GM23338 (cell line): ENCODE measurements at regions not wholly inside any gene's neighbourhood (a gene's known extent, or its start where the extent isn't known, plus 50 kb on each side); places are given as distances from the start of the nearest gene placed in this dataset.

Experiments used
- ATAC-seq: fragments of 200-7000 bp; cut with Tn5 transposase; 3 replicates; pipeline ENCODE4 v1.9.1; 2020
- DNase-seq: peaks from one replicate; pipeline ENCODE4 v3.0.0-alpha.2; 2015; ENCODE audit warnings: low spot score
- H2AFZ ChIP-seq: fragments of 200-600 bp; sonication (generic); 2 replicates; pipeline ENCODE4 v1.8.0; 2016; ENCODE audit warnings: antibody characterized with exemption, mild to moderate bottlenecking, moderate library complexity
- H3F3A ChIP-seq: fragments of 200-600 bp; sonication (generic); replicated peaks from 2 replicates; pipeline ENCODE4 v1.8.0; 2017; ENCODE audit warnings: antibody characterized with exemption, mixed run types, low read depth
- H3K27ac ChIP-seq: fragments of 200-600 bp; sonication (generic); 2 replicates; pipeline ENCODE4 v1.6.1; 2016; ENCODE audit warnings: low read depth
- H3K27me3 ChIP-seq: fragments of 200-600 bp; sonication (generic); 2 replicates; pipeline ENCODE4 v1.8.0; 2016; ENCODE audit warnings: mild to moderate bottlenecking, mixed run types, moderate library complexity; ENCODE audit not compliant: insufficient read depth
- H3K36me3 ChIP-seq: fragments of 200-600 bp; sonication (generic); 2 replicates; pipeline ENCODE4 v1.8.0; 2016; ENCODE audit warnings: mild to moderate bottlenecking; ENCODE audit not compliant: insufficient read depth
- H3K4me1 ChIP-seq: fragments of 200-600 bp; sonication (generic); 2 replicates; pipeline ENCODE4 v1.8.0; 2016; ENCODE audit warnings: mild to moderate bottlenecking, moderate library complexity; ENCODE audit not compliant: insufficient read depth
- H3K4me2 ChIP-seq: fragments of 200-600 bp; sonication (generic); 2 replicates; pipeline ENCODE4 v1.7.1; 2017; ENCODE audit warnings: mixed run types
- H3K4me3 ChIP-seq: fragments of 200-600 bp; sonication (generic); 2 replicates; pipeline ENCODE4 v1.6.1; 2016; ENCODE audit warnings: mixed run types
- H3K79me2 ChIP-seq: fragments of 200-600 bp; sonication (generic); replicated peaks from 2 replicates; pipeline ENCODE4 v1.8.0; 2017; ENCODE audit warnings: mild to moderate bottlenecking; ENCODE audit not compliant: insufficient read depth
- H3K9me2 ChIP-seq: fragments of 200-600 bp; sonication (generic); 2 replicates; pipeline ENCODE4 v1.8.0; 2017; ENCODE audit not compliant: insufficient read depth
- H4K20me1 ChIP-seq: fragments of 200-600 bp; sonication (generic); replicated peaks from 2 replicates; pipeline ENCODE4 v1.8.0; 2017; ENCODE audit warnings: mild to moderate bottlenecking; ENCODE audit not compliant: insufficient read depth
- H3K27ac Mint-ChIP-seq: 2 replicates; pipeline ENCODE4 v1.8.0; 2020; ENCODE audit warnings: inconsistent platforms, mild to moderate bottlenecking, moderate library complexity, mixed read lengths
- H3K27me3 Mint-ChIP-seq: 3 replicates; pipeline ENCODE4 v1.8.0; 2022; ENCODE audit warnings: low read depth, mild to moderate bottlenecking, moderate library complexity, mixed read lengths, inconsistent platforms; ENCODE audit not compliant: insufficient read depth, poor library complexity
- H3K36me3 Mint-ChIP-seq: 3 replicates; pipeline ENCODE4 v1.8.0; 2021; ENCODE audit warnings: low read depth, mild to moderate bottlenecking, inconsistent platforms, moderate library complexity, mixed read lengths
- H3K4me1 Mint-ChIP-seq: 3 replicates; pipeline ENCODE4 v1.8.0; 2020; ENCODE audit warnings: mild to moderate bottlenecking, inconsistent platforms, mixed read lengths
- H3K4me3 Mint-ChIP-seq: 3 replicates; pipeline ENCODE4 v1.8.0; 2021; ENCODE audit warnings: moderate library complexity, mild to moderate bottlenecking, inconsistent platforms, mixed read lengths
- H3K9me3 Mint-ChIP-seq: 3 replicates; pipeline ENCODE4 v1.8.0; 2020; ENCODE audit warnings: moderate library complexity, mild to moderate bottlenecking, inconsistent platforms, mixed read lengths
- CREB1 ChIP-seq: fragments of 250-450 bp; sonication (Bioruptor Pico); IDR thresholded peaks from 2 replicates; pipeline ENCODE4 v1.5.0; 2020; ENCODE audit warnings: low read depth, mild to moderate bottlenecking, moderate library complexity
- CTCF ChIP-seq, 2 experiments: fragments of 200-600 bp in 1 of 2; sonication (generic) in 1 of 2; conservative IDR thresholded peaks; 2 replicates each; pipeline versions ENCODE4 v1.5.1 to v1.6.1; 2016 to 2017; ENCODE audit warnings: antibody characterized with exemption in 2 of 2, low read depth in 2 of 2, mild to moderate bottlenecking in 2 of 2, moderate library complexity in 1 of 2
- ETS1 ChIP-seq: IDR thresholded peaks from 2 replicates; pipeline ENCODE4 v1.6.1; 2016; ENCODE audit warnings: antibody characterized with exemption
- EZH2 ChIP-seq: fragments of 200-600 bp; sonication (generic); IDR thresholded peaks from one replicate; pipeline ENCODE4 v1.8.0; 2017; ENCODE audit warnings: antibody characterized with exemption, mild to moderate bottlenecking, low read depth; ENCODE audit not compliant: unreplicated experiment
- EZH2phosphoT487 ChIP-seq: fragments of 200-600 bp; sonication (generic); IDR thresholded peaks from one replicate; pipeline ENCODE4 v1.8.1; 2018; ENCODE audit warnings: antibody characterized with exemption; ENCODE audit not compliant: unreplicated experiment
- JUNB ChIP-seq: IDR thresholded peaks from one replicate; pipeline ENCODE4 v1.6.1; 2016; ENCODE audit warnings: antibody characterized with exemption; ENCODE audit not compliant: unreplicated experiment
- TF ChIP-seq, protein P1 (sequence below): fragments of 250-450 bp; sonication (Bioruptor Pico); IDR thresholded peaks from 2 replicates; pipeline ENCODE4 v1.5.0; 2020; ENCODE audit warnings: mild to moderate bottlenecking, moderate library complexity
- TF ChIP-seq, protein P2 (sequence below): IDR thresholded peaks from one replicate; pipeline ENCODE4 v1.6.1; 2018; ENCODE audit warnings: antibody characterized with exemption; ENCODE audit not compliant: unreplicated experiment

GRCh38 chr3:109687626-109688025 lies 350.3 kb upstream of the DPPA4 start:
- ATAC-seq (no peak), DNase-seq (no peak)
- Histone ChIP-seq H3K27me3 (no peaks in the 10 kb centered on the region), H4K20me1 (no peaks in the 10 kb centered on the region), H2AFZ (no peak overlapping the region), H3K27ac (no peak overlapping the region), H3K9me2 (0 out of 2 replicates have a peak, but pooled peaks cover 3% of the 10 kb centered on the region), H3K4me2 (no peak overlapping the region), H3K79me2 (no peaks in the 10 kb centered on the region), H3K36me3 (no peaks in the 10 kb centered on the region), H3F3A (no peaks in the 10 kb centered on the region), H3K4me3 (no peak overlapping the region), H3K4me1 (no peaks in the 10 kb centered on the region)
- Mint-ChIP-seq H3K4me3 (no peak overlapping the region), H3K9me3 (peaks cover 15% of the 10 kb centered on the region), H3K36me3 (peaks cover 13% of the 10 kb centered on the region; the same call in 2 of the 3 replicates), H3K4me1 (no peaks in the 10 kb centered on the region), H3K27ac (no peak overlapping the region), H3K27me3 (no peaks in the 10 kb centered on the region)
- TF ChIP-seq ETS1 = no peak
- no peak for TF ChIP-seq CREB1 (CRISPR knock-in tag)
- no peak for TF ChIP-seq EZH2phosphoT487
- TF ChIP-seq, protein P1, sequence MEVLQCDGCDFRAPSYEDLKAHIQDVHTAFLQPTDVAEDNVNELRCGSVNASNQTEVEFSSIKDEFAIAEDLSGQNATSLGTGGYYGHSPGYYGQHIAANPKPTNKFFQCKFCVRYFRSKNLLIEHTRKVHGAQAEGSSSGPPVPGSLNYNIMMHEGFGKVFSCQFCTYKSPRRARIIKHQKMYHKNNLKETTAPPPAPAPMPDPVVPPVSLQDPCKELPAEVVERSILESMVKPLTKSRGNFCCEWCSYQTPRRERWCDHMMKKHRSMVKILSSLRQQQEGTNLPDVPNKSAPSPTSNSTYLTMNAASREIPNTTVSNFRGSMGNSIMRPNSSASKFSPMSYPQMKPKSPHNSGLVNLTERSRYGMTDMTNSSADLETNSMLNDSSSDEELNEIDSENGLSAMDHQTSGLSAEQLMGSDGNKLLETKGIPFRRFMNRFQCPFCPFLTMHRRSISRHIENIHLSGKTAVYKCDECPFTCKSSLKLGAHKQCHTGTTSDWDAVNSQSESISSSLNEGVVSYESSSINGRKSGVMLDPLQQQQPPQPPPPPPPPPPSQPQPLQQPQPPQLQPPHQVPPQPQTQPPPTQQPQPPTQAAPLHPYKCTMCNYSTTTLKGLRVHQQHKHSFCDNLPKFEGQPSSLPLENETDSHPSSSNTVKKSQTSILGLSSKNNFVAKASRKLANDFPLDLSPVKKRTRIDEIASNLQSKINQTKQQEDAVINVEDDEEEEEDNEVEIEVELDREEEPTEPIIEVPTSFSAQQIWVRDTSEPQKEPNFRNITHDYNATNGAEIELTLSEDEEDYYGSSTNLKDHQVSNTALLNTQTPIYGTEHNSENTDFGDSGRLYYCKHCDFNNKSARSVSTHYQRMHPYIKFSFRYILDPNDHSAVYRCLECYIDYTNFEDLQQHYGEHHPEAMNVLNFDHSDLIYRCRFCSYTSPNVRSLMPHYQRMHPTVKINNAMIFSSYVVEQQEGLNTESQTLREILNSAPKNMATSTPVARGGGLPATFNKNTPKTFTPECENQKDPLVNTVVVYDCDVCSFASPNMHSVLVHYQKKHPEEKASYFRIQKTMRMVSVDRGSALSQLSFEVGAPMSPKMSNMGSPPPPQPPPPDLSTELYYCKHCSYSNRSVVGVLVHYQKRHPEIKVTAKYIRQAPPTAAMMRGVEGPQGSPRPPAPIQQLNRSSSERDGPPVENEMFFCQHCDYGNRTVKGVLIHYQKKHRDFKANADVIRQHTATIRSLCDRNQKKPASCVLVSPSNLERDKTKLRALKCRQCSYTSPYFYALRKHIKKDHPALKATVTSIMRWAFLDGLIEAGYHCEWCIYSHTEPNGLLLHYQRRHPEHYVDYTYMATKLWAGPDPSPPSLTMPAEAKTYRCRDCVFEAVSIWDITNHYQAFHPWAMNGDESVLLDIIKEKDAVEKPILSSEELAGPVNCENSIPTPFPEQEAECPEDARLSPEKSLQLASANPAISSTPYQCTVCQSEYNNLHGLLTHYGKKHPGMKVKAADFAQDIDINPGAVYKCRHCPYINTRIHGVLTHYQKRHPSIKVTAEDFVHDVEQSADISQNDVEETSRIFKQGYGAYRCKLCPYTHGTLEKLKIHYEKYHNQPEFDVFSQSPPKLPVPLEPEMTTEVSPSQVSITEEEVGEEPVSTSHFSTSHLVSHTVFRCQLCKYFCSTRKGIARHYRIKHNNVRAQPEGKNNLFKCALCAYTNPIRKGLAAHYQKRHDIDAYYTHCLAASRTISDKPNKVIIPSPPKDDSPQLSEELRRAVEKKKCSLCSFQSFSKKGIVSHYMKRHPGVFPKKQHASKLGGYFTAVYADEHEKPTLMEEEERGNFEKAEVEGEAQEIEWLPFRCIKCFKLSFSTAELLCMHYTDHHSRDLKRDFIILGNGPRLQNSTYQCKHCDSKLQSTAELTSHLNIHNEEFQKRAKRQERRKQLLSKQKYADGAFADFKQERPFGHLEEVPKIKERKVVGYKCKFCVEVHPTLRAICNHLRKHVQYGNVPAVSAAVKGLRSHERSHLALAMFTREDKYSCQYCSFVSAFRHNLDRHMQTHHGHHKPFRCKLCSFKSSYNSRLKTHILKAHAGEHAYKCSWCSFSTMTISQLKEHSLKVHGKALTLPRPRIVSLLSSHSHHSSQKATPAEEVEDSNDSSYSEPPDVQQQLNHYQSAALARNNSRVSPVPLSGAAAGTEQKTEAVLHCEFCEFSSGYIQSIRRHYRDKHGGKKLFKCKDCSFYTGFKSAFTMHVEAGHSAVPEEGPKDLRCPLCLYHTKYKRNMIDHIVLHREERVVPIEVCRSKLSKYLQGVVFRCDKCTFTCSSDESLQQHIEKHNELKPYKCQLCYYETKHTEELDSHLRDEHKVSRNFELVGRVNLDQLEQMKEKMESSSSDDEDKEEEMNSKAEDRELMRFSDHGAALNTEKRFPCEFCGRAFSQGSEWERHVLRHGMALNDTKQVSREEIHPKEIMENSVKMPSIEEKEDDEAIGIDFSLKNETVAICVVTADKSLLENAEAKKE (CRISPR knock-in tag) = no peak
- no peak for TF ChIP-seq EZH2
- TF ChIP-seq CTCF (conservative IDR thresholded peaks at IDR 0.05; ENCODE audit: low read depth in 2 of 2) = no peak
- TF ChIP-seq, protein P2, sequence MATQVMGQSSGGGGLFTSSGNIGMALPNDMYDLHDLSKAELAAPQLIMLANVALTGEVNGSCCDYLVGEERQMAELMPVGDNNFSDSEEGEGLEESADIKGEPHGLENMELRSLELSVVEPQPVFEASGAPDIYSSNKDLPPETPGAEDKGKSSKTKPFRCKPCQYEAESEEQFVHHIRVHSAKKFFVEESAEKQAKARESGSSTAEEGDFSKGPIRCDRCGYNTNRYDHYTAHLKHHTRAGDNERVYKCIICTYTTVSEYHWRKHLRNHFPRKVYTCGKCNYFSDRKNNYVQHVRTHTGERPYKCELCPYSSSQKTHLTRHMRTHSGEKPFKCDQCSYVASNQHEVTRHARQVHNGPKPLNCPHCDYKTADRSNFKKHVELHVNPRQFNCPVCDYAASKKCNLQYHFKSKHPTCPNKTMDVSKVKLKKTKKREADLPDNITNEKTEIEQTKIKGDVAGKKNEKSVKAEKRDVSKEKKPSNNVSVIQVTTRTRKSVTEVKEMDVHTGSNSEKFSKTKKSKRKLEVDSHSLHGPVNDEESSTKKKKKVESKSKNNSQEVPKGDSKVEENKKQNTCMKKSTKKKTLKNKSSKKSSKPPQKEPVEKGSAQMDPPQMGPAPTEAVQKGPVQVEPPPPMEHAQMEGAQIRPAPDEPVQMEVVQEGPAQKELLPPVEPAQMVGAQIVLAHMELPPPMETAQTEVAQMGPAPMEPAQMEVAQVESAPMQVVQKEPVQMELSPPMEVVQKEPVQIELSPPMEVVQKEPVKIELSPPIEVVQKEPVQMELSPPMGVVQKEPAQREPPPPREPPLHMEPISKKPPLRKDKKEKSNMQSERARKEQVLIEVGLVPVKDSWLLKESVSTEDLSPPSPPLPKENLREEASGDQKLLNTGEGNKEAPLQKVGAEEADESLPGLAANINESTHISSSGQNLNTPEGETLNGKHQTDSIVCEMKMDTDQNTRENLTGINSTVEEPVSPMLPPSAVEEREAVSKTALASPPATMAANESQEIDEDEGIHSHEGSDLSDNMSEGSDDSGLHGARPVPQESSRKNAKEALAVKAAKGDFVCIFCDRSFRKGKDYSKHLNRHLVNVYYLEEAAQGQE = no peak
- no peak for TF ChIP-seq JUNB
